ENCODE measurements at regions not wholly inside any gene's neighbourhood (a gene's known extent, or its start where the extent isn't known, plus 50 kb on each side); places are given as distances from the start of the nearest gene placed in this dataset.
A peak's percentile ranks its signal among the peaks of the same experiment; 100 is the strongest.

- DNase-seq = no peak
- H3K4me3 Mint-ChIP-seq = peak overlapping the region in 1 of 5 donors; percentile 57
- H3K27me3 Mint-ChIP-seq (ENCODE audit: low read depth in 3 of 3) = peaks cover 4 to 16% (median 7%) of the 10 kb centered on the region in 3 donors
- H3K27ac Mint-ChIP-seq = peak overlapping the region in 2 of 6 donors; percentile 35 to 48
- no peaks in the 10 kb centered on the region for H3K36me3 Mint-ChIP-seq
- H3K9me3 Mint-ChIP-seq = no peaks in the 10 kb centered on the region
- no peaks in the 10 kb centered on the region for H3K4me1 Mint-ChIP-seq
Measured at GRCh38 chr13:99911965-99912566, 59.5 kb downstream of the ZIC5 start.

GRCh38 chr13:99911069-99911964 lies 60.2 kb downstream of the ZIC5 start:
- Mint-ChIP-seq H3K27me3 (ENCODE audit: low read depth in 3 of 3) (peaks cover 5 to 16% (median 7%) of the 10 kb centered on the region in 3 donors), H3K9me3 (no peaks in the 10 kb centered on the region), H3K4me3 (peak overlapping the region in 1 of 5 donors; percentile 57), H3K36me3 (no peaks in the 10 kb centered on the region), H3K27ac (peak overlapping the region in 1 of 6 donors; percentile 43), H3K4me1 (no peaks in the 10 kb centered on the region)
- DNase-seq = no peak

- Mint-ChIP-seq H3K27me3 (ENCODE audit: low read depth in 3 of 3) (peaks cover 6 to 16% (median 11%) of the 10 kb centered on the region in 3 donors), H3K4me1 (no peaks in the 10 kb centered on the region), H3K27ac (no peak overlapping the region), H3K36me3 (no peaks in the 10 kb centered on the region), H3K4me3 (no peak overlapping the region), H3K9me3 (no peaks in the 10 kb centered on the region)
- no peak for DNase-seq
Measured at GRCh38 chr13:99909836-99910619, 61.5 kb downstream of the ZIC5 start.

GRCh38 chr13:99909097-99909835 lies 62.3 kb downstream of the ZIC5 start:
- Mint-ChIP-seq H3K27me3 (ENCODE audit: low read depth in 3 of 3) (peaks cover 8 to 13% (median 10%) of the 10 kb centered on the region in 3 donors), H3K36me3 (no peaks in the 10 kb centered on the region), H3K27ac (no peak overlapping the region), H3K4me1 (no peaks in the 10 kb centered on the region), H3K9me3 (no peaks in the 10 kb centered on the region), H3K4me3 (no peak overlapping the region)
- DNase-seq = no peak

- no peak for DNase-seq
- Mint-ChIP-seq H3K4me1 (no peaks in the 10 kb centered on the region), H3K4me3 (no peak overlapping the region), H3K27ac (no peak overlapping the region), H3K36me3 (peaks cover 0 to 3% (median 0%) of the 10 kb centered on the region in 3 donors), H3K27me3 (ENCODE audit: low read depth in 3 of 3) (peaks cover 10 to 12% (median 10%) of the 10 kb centered on the region in 3 donors), H3K9me3 (no peaks in the 10 kb centered on the region)
Measured at GRCh38 chr13:99908140-99908803, 63.3 kb downstream of the ZIC5 start.

- DNase-seq = no peak
- peaks cover 0 to 5% (median 0%) of the 10 kb centered on the region in 3 donors for H3K36me3 Mint-ChIP-seq
- H3K4me1 Mint-ChIP-seq = no peaks in the 10 kb centered on the region
- H3K27me3 Mint-ChIP-seq (ENCODE audit: low read depth in 3 of 3) = peaks cover 10 to 16% (median 13%) of the 10 kb centered on the region in 3 donors
- no peaks in the 10 kb centered on the region for H3K9me3 Mint-ChIP-seq
- no peak overlapping the region for H3K27ac Mint-ChIP-seq
- no peak overlapping the region for H3K4me3 Mint-ChIP-seq
Measured at GRCh38 chr13:99907627-99908026, 63.9 kb downstream of the ZIC5 start.

GRCh38 chr13:99907038-99907437 lies 64.5 kb downstream of the ZIC5 start:
- no peaks in the 10 kb centered on the region for H3K4me1 Mint-ChIP-seq
- peaks cover 0 to 5% (median 0%) of the 10 kb centered on the region in 3 donors for H3K36me3 Mint-ChIP-seq
- peaks cover 10 to 16% (median 13%) of the 10 kb centered on the region in 3 donors for H3K27me3 Mint-ChIP-seq (ENCODE audit: low read depth in 3 of 3)
- H3K27ac Mint-ChIP-seq = no peak overlapping the region
- no peak overlapping the region for H3K4me3 Mint-ChIP-seq
- DNase-seq = no peak
- no peaks in the 10 kb centered on the region for H3K9me3 Mint-ChIP-seq

GRCh38 chr13:99905814-99906213 lies 65.8 kb downstream of the ZIC5 start:
- Mint-ChIP-seq H3K4me1 (no peaks in the 10 kb centered on the region), H3K27ac (no peak overlapping the region), H3K36me3 (peaks cover 0 to 5% (median 0%) of the 10 kb centered on the region in 3 donors), H3K9me3 (no peaks in the 10 kb centered on the region), H3K4me3 (no peak overlapping the region), H3K27me3 (ENCODE audit: low read depth in 3 of 3) (peaks cover 10 to 13% (median 13%) of the 10 kb centered on the region in 3 donors)
- no peak for DNase-seq

GRCh38 chr13:99905224-99905623 lies 66.3 kb downstream of the ZIC5 start:
- H3K4me1 Mint-ChIP-seq = peaks cover 0 to 2% of the 10 kb centered on the region in 2 donors
- no peaks in the 10 kb centered on the region for H3K9me3 Mint-ChIP-seq
- no peak for DNase-seq
- H3K36me3 Mint-ChIP-seq = peaks cover 0 to 5% (median 0%) of the 10 kb centered on the region in 3 donors
- no peak overlapping the region for H3K4me3 Mint-ChIP-seq
- H3K27me3 Mint-ChIP-seq (ENCODE audit: low read depth in 3 of 3) = peaks cover 9 to 15% (median 14%) of the 10 kb centered on the region in 3 donors
- no peak overlapping the region for H3K27ac Mint-ChIP-seq

- Mint-ChIP-seq H3K27ac (no peak overlapping the region), H3K4me1 (peaks cover 0 to 2% of the 10 kb centered on the region in 2 donors), H3K27me3 (ENCODE audit: low read depth in 3 of 3) (peaks cover 9 to 19% (median 10%) of the 10 kb centered on the region in 3 donors), H3K9me3 (no peaks in the 10 kb centered on the region), H3K36me3 (peaks cover 0 to 5% (median 0%) of the 10 kb centered on the region in 3 donors), H3K4me3 (no peak overlapping the region)
- DNase-seq = no peak
Measured at GRCh38 chr13:99903140-99903539, 68.4 kb downstream of the ZIC5 start.

- Mint-ChIP-seq H3K36me3 (peaks cover 0 to 5% (median 0%) of the 10 kb centered on the region in 3 donors), H3K27me3 (ENCODE audit: low read depth in 3 of 3) (peaks cover 11 to 23% (median 14%) of the 10 kb centered on the region in 3 donors), H3K4me3 (no peak overlapping the region), H3K27ac (no peak overlapping the region), H3K9me3 (no peaks in the 10 kb centered on the region), H3K4me1 (peaks cover 0 to 2% of the 10 kb centered on the region in 2 donors)
- no peak for DNase-seq
Measured at GRCh38 chr13:99902657-99903056, 68.9 kb downstream of the ZIC5 start.

- no peaks in the 10 kb centered on the region for H3K9me3 Mint-ChIP-seq
- H3K4me3 Mint-ChIP-seq = peak overlapping the region in 1 of 5 donors; percentile 3
- peaks cover 15 to 29% (median 26%) of the 10 kb centered on the region in 3 donors for H3K27me3 Mint-ChIP-seq (ENCODE audit: low read depth in 3 of 3)
- H3K27ac Mint-ChIP-seq = no peak overlapping the region
- peaks cover 0 to 7% of the 10 kb centered on the region in 2 donors for H3K4me1 Mint-ChIP-seq
- H3K36me3 Mint-ChIP-seq = peaks cover 0 to 5% (median 0%) of the 10 kb centered on the region in 3 donors
- no peak for DNase-seq
Measured at GRCh38 chr13:99900960-99901359, 70.6 kb downstream of the ZIC5 start.

Measured in immature natural killer cell (primary cell).